Retinal pigment epithelial cell (primary cell): ENCODE measurements at regions not wholly inside any gene's neighbourhood (a gene's known extent, or its start where the extent isn't known, plus 50 kb on each side); places are given as distances from the start of the nearest gene placed in this dataset.

ENCODE experiments used
- DNase-seq: peaks from one replicate; pipeline ENCODE4 v3.0.0-alpha.2; 2010; ENCODE audit warnings: low read depth
- H3K4me3 ChIP-seq: 2 replicates; pipeline ENCODE4 v1.5.1; 2011; ENCODE audit warnings: mild to moderate bottlenecking, low read length, control low read depth, moderate library complexity
- CTCF ChIP-seq: conservative IDR thresholded peaks from 2 replicates; pipeline ENCODE4 v1.5.1; 2011; ENCODE audit warnings: low read depth, low read length, control low read depth, inconsistent platforms

- TF ChIP-seq CTCF = no peak
- no peak for DNase-seq
- no peak overlapping the region for H3K4me3 ChIP-seq
These were observed 117.2 kb upstream of the KLF7 start for GRCh38 chr2:207282916-207283315.

DNA sequence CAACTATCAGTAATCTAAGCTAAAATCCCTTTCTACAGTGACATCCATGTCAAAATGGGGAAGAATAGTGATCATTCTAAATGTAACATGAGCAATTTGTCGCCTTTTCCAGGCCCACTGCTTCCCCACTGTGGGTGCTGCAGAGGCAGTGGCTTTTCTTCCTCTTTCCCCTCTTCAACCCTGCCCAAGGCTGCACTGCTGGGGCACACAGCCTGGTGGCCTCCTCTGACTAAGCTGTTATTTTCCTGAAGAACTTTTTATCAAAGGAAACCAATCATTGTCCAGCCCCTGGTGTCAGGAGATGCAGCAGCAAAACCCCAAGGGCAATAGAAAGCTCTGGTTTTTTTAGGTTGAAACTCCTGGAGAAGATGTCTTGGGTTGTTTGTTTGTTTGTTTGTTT is 117.6 kb upstream of the KLF7 start:
- H3K4me3 ChIP-seq = no peak overlapping the region
- no peak for DNase-seq
- no peak for TF ChIP-seq CTCF

GRCh38 chr2:207284556-207285472 is 119.1 kb upstream of the KLF7 start:
- no peak for DNase-seq
- TF ChIP-seq CTCF = no peak
- no peak overlapping the region for H3K4me3 ChIP-seq

DNA sequence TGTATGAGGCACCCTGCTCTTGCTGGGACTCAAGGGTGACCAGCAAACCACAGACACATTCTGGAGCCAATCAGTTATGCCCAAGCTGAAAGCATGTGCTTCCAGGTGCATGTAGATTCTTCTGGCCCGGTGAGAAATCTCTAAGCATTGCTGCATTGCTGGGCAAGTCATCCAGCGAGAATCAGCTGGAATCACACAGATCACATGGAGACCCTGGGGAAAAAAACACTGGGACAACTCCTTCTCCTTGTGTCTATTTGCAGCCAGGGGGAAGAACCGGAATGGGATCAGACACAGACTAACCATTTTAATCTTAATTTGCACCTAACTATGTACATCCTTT is 119.7 kb upstream of the KLF7 start:
- TF ChIP-seq CTCF = no peak
- DNase-seq = no peak

DNA sequence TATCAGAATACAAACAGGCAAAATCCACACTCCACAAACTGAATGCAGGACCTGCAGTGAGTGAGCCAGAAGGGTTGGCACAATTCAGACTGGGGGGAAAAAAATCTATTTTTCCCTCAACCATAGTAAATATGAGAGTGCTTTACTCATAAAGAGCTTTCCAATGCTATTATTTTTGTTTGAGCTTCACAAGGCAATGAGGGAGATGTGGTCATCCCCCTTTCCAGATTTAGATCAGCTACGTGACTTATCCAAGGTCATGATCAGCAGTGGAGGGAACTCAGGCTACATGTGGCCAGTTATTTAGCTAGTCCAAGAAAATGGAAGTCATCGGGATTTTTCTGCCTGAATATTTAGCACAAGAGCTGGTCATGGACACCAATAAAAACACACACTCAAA is 120.4 kb upstream of the KLF7 start:
- DNase-seq = no peak
- no peak for TF ChIP-seq CTCF
- H3K4me3 ChIP-seq = no peak overlapping the region

More for the DNA sequence above, 119.7 kb upstream of the KLF7 start:
- no peak overlapping the region for H3K4me3 ChIP-seq

DNA sequence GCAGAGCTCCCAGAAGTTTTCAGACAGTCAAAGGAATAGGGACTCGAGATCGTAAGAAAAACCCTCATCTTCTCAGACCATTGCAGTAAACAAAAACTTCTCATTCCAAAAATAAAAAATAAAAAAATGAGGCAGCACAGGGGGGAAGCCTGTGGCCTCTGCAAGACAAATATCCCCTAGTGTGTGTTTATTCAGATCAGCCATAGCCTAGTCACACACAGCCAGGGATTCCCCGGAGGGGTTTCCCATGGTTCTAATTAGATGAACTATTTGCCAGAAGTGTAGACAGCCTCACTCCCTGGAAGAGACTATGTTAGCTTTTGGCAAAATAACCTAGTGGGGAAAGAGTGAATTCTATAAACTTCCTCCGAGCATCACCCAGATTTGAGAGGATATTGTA is 122.9 kb upstream of the KLF7 start:
- H3K4me3 ChIP-seq = no peak overlapping the region
- no peak for TF ChIP-seq CTCF
- DNase-seq = no peak

- TF ChIP-seq CTCF = no peak
- no peak for DNase-seq
- no peak overlapping the region for H3K4me3 ChIP-seq
These were observed 123.7 kb upstream of the KLF7 start for GRCh38 chr2:207289295-207290018.
